WTC11 (cell line): ENCODE measurements at regions not wholly inside any gene's neighbourhood (a gene's known extent, or its start where the extent isn't known, plus 50 kb on each side); places are given as distances from the start of the nearest gene placed in this dataset.

Source experiments
- CREB1 ChIP-seq: sonication (generic); formaldehyde crosslinking; IDR thresholded peaks from 2 replicates; pipeline ENCODE4 v1.8.0; 2023; ENCODE audit warnings: mild to moderate bottlenecking, missing genetic modification reagents
- CREM ChIP-seq: sonication (generic); formaldehyde crosslinking; IDR thresholded peaks from 2 replicates; pipeline ENCODE4 v1.8.1; 2022; ENCODE audit warnings: mild to moderate bottlenecking, missing genetic modification reagents, moderate library complexity
- CTCF ChIP-seq: fragments of 200-600 bp; IDR thresholded peaks from 2 replicates; pipeline ENCODE4 v1.8.0; 2022; ENCODE audit warnings: antibody characterized with exemption
- E2F1 ChIP-seq: sonication (generic); formaldehyde crosslinking; IDR thresholded peaks from 2 replicates; pipeline ENCODE4 v1.8.0; 2022; ENCODE audit warnings: mild to moderate bottlenecking, missing genetic modification reagents
- ETV6 ChIP-seq: sonication (generic); formaldehyde crosslinking; IDR thresholded peaks from 2 replicates; pipeline ENCODE4 v1.8.1; 2022; ENCODE audit warnings: mild to moderate bottlenecking, missing genetic modification reagents
- JUN ChIP-seq: sonication (generic); formaldehyde crosslinking; IDR thresholded peaks from 2 replicates; pipeline ENCODE4 v1.8.0; 2023; ENCODE audit warnings: mild to moderate bottlenecking, missing genetic modification reagents
- MXD4 ChIP-seq: fragments of 250-450 bp; sonication (Bioruptor Pico); IDR thresholded peaks from 2 replicates; pipeline ENCODE4 v1.8.0; 2021; ENCODE audit warnings: mild to moderate bottlenecking, moderate library complexity, borderline replicate concordance
- RELA ChIP-seq: sonication (generic); formaldehyde crosslinking; IDR thresholded peaks from 2 replicates; pipeline ENCODE4 v1.8.1; 2022; ENCODE audit warnings: missing genetic modification reagents, mild to moderate bottlenecking, borderline replicate concordance
- TEAD4 ChIP-seq: sonication (generic); formaldehyde crosslinking; IDR thresholded peaks from 2 replicates; pipeline ENCODE4 v1.8.0; 2022; ENCODE audit warnings: mild to moderate bottlenecking, missing genetic modification reagents
- USF1 ChIP-seq: sonication (generic); formaldehyde crosslinking; IDR thresholded peaks from 2 replicates; pipeline ENCODE4 v1.8.0; 2022; ENCODE audit warnings: mild to moderate bottlenecking, missing genetic modification reagents
- USF2 ChIP-seq: sonication (generic); formaldehyde crosslinking; IDR thresholded peaks from 2 replicates; pipeline ENCODE4 v1.8.1; 2023; ENCODE audit warnings: mild to moderate bottlenecking, missing genetic modification reagents, moderate library complexity
- ZBTB43 ChIP-seq: sonication (generic); formaldehyde crosslinking; IDR thresholded peaks from 2 replicates; pipeline ENCODE4 v1.8.1; 2023; ENCODE audit warnings: mild to moderate bottlenecking, missing genetic modification reagents
- ZNF317 ChIP-seq: sonication (generic); formaldehyde crosslinking; IDR thresholded peaks from 2 replicates; pipeline ENCODE4 v1.8.1; 2023; ENCODE audit warnings: low read depth, mild to moderate bottlenecking, moderate library complexity, missing genetic modification reagents, borderline replicate concordance

GRCh38 chr11:29327891-29328290, 688.9 kb downstream of the KCNA4 start:
- TF ChIP-seq MXD4 (CRISPR knock-in tag): no peak
- no peak for TF ChIP-seq USF1 (CRISPR knock-in tag)
- no peak for TF ChIP-seq CTCF
- TF ChIP-seq USF2 (CRISPR knock-in tag): no peak
- TF ChIP-seq CREM (CRISPR knock-in tag): no peak
- TF ChIP-seq RELA (CRISPR knock-in tag): no peak
- no peak for TF ChIP-seq ETV6 (CRISPR knock-in tag)
- no peak for TF ChIP-seq ZNF317 (CRISPR knock-in tag)
- no peak for TF ChIP-seq TEAD4 (CRISPR knock-in tag)
- no peak for TF ChIP-seq E2F1 (CRISPR knock-in tag)
- no peak for TF ChIP-seq CREB1 (CRISPR knock-in tag)
- TF ChIP-seq JUN (CRISPR knock-in tag): no peak
- no peak for TF ChIP-seq ZBTB43
